Stomach smooth muscle (tissue), 2 donors: ENCODE measurements at regions not wholly inside any gene's neighbourhood (a gene's known extent, or its start where the extent isn't known, plus 50 kb on each side); places are given as distances from the start of the nearest gene placed in this dataset.

Source experiments
- H3K27ac ChIP-seq: one replicate; pipeline ENCODE4 v1.7.0; 2013; ENCODE audit warnings: mild to moderate bottlenecking, low read length, inconsistent platforms
- H3K27me3 ChIP-seq, 2 donors: one replicate each; pipeline ENCODE4 v1.7.0; 2013; ENCODE audit warnings: low read length in 2 of 2; ENCODE audit not compliant: insufficient read depth in 2 of 2, control insufficient read depth in 1 of 2
- H3K36me3 ChIP-seq, 2 donors: one replicate each; pipeline ENCODE4 v1.7.0; 2013; ENCODE audit warnings: low read length in 2 of 2; ENCODE audit not compliant: control insufficient read depth in 2 of 2, insufficient read depth in 2 of 2
- H3K4me1 ChIP-seq: one replicate; pipeline ENCODE4 v1.7.0; 2013; ENCODE audit warnings: low read length; ENCODE audit not compliant: control insufficient read depth, insufficient read depth
- H3K4me3 ChIP-seq, 2 donors: one replicate each; pipeline ENCODE4 v1.7.0; 2013; ENCODE audit warnings: low read length in 2 of 2
- H3K9ac ChIP-seq, 2 donors: one replicate each; pipeline ENCODE4 v1.7.0; 2013; ENCODE audit warnings: low read length in 2 of 2, mild to moderate bottlenecking in 1 of 2
- H3K9me3 ChIP-seq, 2 donors: one replicate each; pipeline ENCODE4 v1.7.0; 2013; ENCODE audit warnings: low read length in 2 of 2; ENCODE audit not compliant: control insufficient read depth in 2 of 2
- donor health status: healthy.
- donor health status: Pancreatic carcinoma.

- Histone ChIP-seq H3K9ac (no peak overlapping the region), H3K9me3 (no peaks in the 10 kb centered on the region)
These were observed 338.4 kb downstream of the PCDH17 start for GRCh38 chr13:57969951-57970350.

GRCh38 chr13:57970404-57970803 is 338.9 kb downstream of the PCDH17 start:
- H3K9ac ChIP-seq, result no peak overlapping the region
- no peaks in the 10 kb centered on the region for H3K36me3 ChIP-seq
- no peak overlapping the region for H3K4me3 ChIP-seq
- H3K4me1 ChIP-seq, result no peaks in the 10 kb centered on the region
- no peaks in the 10 kb centered on the region for H3K27me3 ChIP-seq
- H3K27ac ChIP-seq, result no peak overlapping the region
- H3K9me3 ChIP-seq, result no peaks in the 10 kb centered on the region

More at GRCh38 chr13:57969951-57970350, 338.4 kb downstream of the PCDH17 start:
- H3K27me3 ChIP-seq, result no peaks in the 10 kb centered on the region
- H3K36me3 ChIP-seq, result no peaks in the 10 kb centered on the region
- H3K4me3 ChIP-seq, result no peak overlapping the region
- H3K27ac ChIP-seq, result no peak overlapping the region
- no peaks in the 10 kb centered on the region for H3K4me1 ChIP-seq

GRCh38 chr13:57982782-57983181 is 351.2 kb downstream of the PCDH17 start:
- H3K4me3 ChIP-seq, result no peak overlapping the region
- H3K36me3 ChIP-seq, result no peaks in the 10 kb centered on the region
- no peak overlapping the region for H3K9ac ChIP-seq
- H3K4me1 ChIP-seq, result no peaks in the 10 kb centered on the region
- H3K9me3 ChIP-seq, result no peaks in the 10 kb centered on the region
- H3K27ac ChIP-seq, result no peak overlapping the region
- H3K27me3 ChIP-seq, result no peaks in the 10 kb centered on the region

- H3K9ac ChIP-seq, result no peak overlapping the region
- no peaks in the 10 kb centered on the region for H3K27me3 ChIP-seq
- no peaks in the 10 kb centered on the region for H3K9me3 ChIP-seq
- H3K4me1 ChIP-seq, result no peaks in the 10 kb centered on the region
- H3K36me3 ChIP-seq, result no peaks in the 10 kb centered on the region
- H3K4me3 ChIP-seq, result no peak overlapping the region
- H3K27ac ChIP-seq, result no peak overlapping the region
These were observed 356.7 kb downstream of the PCDH17 start for GRCh38 chr13:57988276-57988675.

- Histone ChIP-seq H3K27ac (no peak overlapping the region), H3K9ac (no peak overlapping the region), H3K36me3 (no peaks in the 10 kb centered on the region), H3K4me1 (no peaks in the 10 kb centered on the region), H3K9me3 (no peaks in the 10 kb centered on the region), H3K4me3 (no peak overlapping the region), H3K27me3 (no peaks in the 10 kb centered on the region)
These were observed 359.5 kb downstream of the PCDH17 start for GRCh38 chr13:57991041-57991440.

- Histone ChIP-seq H3K27ac (no peak overlapping the region), H3K36me3 (no peaks in the 10 kb centered on the region), H3K9me3 (no peaks in the 10 kb centered on the region), H3K4me3 (no peak overlapping the region), H3K4me1 (no peaks in the 10 kb centered on the region), H3K9ac (no peak overlapping the region), H3K27me3 (no peaks in the 10 kb centered on the region)
These were observed 360.9 kb downstream of the PCDH17 start for GRCh38 chr13:57992416-57992815.

GRCh38 chr13:57996717-57997116 is 365.2 kb downstream of the PCDH17 start:
- no peak overlapping the region for H3K4me3 ChIP-seq
- H3K36me3 ChIP-seq, result no peaks in the 10 kb centered on the region
- no peaks in the 10 kb centered on the region for H3K4me1 ChIP-seq
- no peak overlapping the region for H3K27ac ChIP-seq
- no peak overlapping the region for H3K9ac ChIP-seq
- H3K27me3 ChIP-seq, result no peaks in the 10 kb centered on the region
- no peaks in the 10 kb centered on the region for H3K9me3 ChIP-seq

- H3K9me3 ChIP-seq, result no peaks in the 10 kb centered on the region
- no peak overlapping the region for H3K9ac ChIP-seq
- no peak overlapping the region for H3K4me3 ChIP-seq
- H3K4me1 ChIP-seq, result no peaks in the 10 kb centered on the region
- H3K27me3 ChIP-seq, result no peaks in the 10 kb centered on the region
- no peak overlapping the region for H3K27ac ChIP-seq
- H3K36me3 ChIP-seq, result no peaks in the 10 kb centered on the region
These were observed 373.2 kb downstream of the PCDH17 start for GRCh38 chr13:58004751-58005150.

- Histone ChIP-seq H3K27ac (no peak overlapping the region), H3K27me3 (no peaks in the 10 kb centered on the region), H3K9me3 (no peaks in the 10 kb centered on the region), H3K4me3 (no peak overlapping the region), H3K9ac (no peak overlapping the region), H3K4me1 (no peaks in the 10 kb centered on the region), H3K36me3 (no peaks in the 10 kb centered on the region)
These were observed 386.5 kb downstream of the PCDH17 start for GRCh38 chr13:58018020-58018419.

- Histone ChIP-seq H3K9me3 (no peaks in the 10 kb centered on the region), H3K9ac (no peak overlapping the region), H3K4me1 (no peaks in the 10 kb centered on the region), H3K27ac (no peak overlapping the region), H3K27me3 (no peaks in the 10 kb centered on the region), H3K4me3 (no peak overlapping the region), H3K36me3 (no peaks in the 10 kb centered on the region)
These were observed 387.3 kb downstream of the PCDH17 start for GRCh38 chr13:58018865-58019264.

- H3K9me3 ChIP-seq, result no peaks in the 10 kb centered on the region
- H3K36me3 ChIP-seq, result no peaks in the 10 kb centered on the region
- H3K4me3 ChIP-seq, result no peak overlapping the region
- H3K4me1 ChIP-seq, result no peaks in the 10 kb centered on the region
- no peaks in the 10 kb centered on the region for H3K27me3 ChIP-seq
- no peak overlapping the region for H3K9ac ChIP-seq
- H3K27ac ChIP-seq, result no peak overlapping the region
These were observed 392.6 kb downstream of the PCDH17 start for GRCh38 chr13:58024103-58024502.
